ENCODE measurements at regions not wholly inside any gene's neighbourhood (a gene's known extent, or its start where the extent isn't known, plus 50 kb on each side); places are given as distances from the start of the nearest gene placed in this dataset.

GRCh38 chr16:48833461-48833860 lies 223.5 kb upstream of the N4BP1 start:
- H3K4me3 Mint-ChIP-seq, result no peak overlapping the region
- TF ChIP-seq CTCF (conservative IDR thresholded peaks at IDR 0.05), result no peak
- no peak overlapping the region for H3K27ac Mint-ChIP-seq
- no peaks in the 10 kb centered on the region for H3K9me3 Mint-ChIP-seq
- H3K36me3 Mint-ChIP-seq, result no peaks in the 10 kb centered on the region
- DNase-seq (ENCODE audit: extremely low spot score, unreplicated experiment), result no peak
- H3K4me1 Mint-ChIP-seq (ENCODE audit: unreplicated experiment), result peaks cover 4% of the 10 kb centered on the region
- H3K27me3 Mint-ChIP-seq, result peaks cover 13% of the 10 kb centered on the region

- no peak overlapping the region for H3K4me3 Mint-ChIP-seq
- no peaks in the 10 kb centered on the region for H3K36me3 Mint-ChIP-seq
- peaks cover 4% of the 10 kb centered on the region for H3K4me1 Mint-ChIP-seq (ENCODE audit: unreplicated experiment)
- H3K9me3 Mint-ChIP-seq, result no peaks in the 10 kb centered on the region
- H3K27ac Mint-ChIP-seq, result no peak overlapping the region
- no peak for DNase-seq (ENCODE audit: extremely low spot score, unreplicated experiment)
- peak; percentile 71 for TF ChIP-seq CTCF (conservative IDR thresholded peaks at IDR 0.05)
- peaks cover 16% of the 10 kb centered on the region for H3K27me3 Mint-ChIP-seq
Measured at GRCh38 chr16:48831076-48831722, 221.2 kb upstream of the N4BP1 start.

- H3K4me1 Mint-ChIP-seq (ENCODE audit: unreplicated experiment), result peaks cover 4% of the 10 kb centered on the region
- no peak overlapping the region for H3K27ac Mint-ChIP-seq
- H3K9me3 Mint-ChIP-seq, result no peaks in the 10 kb centered on the region
- DNase-seq (ENCODE audit: extremely low spot score, unreplicated experiment), result no peak
- no peak overlapping the region for H3K4me3 Mint-ChIP-seq
- TF ChIP-seq CTCF (conservative IDR thresholded peaks at IDR 0.05), result no peak
- H3K27me3 Mint-ChIP-seq, result peaks cover 16% of the 10 kb centered on the region
- no peaks in the 10 kb centered on the region for H3K36me3 Mint-ChIP-seq
Measured at GRCh38 chr16:48829336-48830310, 219.6 kb upstream of the N4BP1 start.

GRCh38 chr16:48824271-48824670 lies 214.3 kb upstream of the N4BP1 start:
- peaks cover 21% of the 10 kb centered on the region for H3K27me3 Mint-ChIP-seq
- H3K9me3 Mint-ChIP-seq, result no peaks in the 10 kb centered on the region
- no peak overlapping the region for H3K4me3 Mint-ChIP-seq

GRCh38 chr16:48822431-48822830 lies 212.5 kb upstream of the N4BP1 start:
- Mint-ChIP-seq H3K27ac (no peak overlapping the region), H3K36me3 (no peaks in the 10 kb centered on the region), H3K27me3 (peaks cover 17% of the 10 kb centered on the region), H3K9me3 (no peaks in the 10 kb centered on the region), H3K4me1 (ENCODE audit: unreplicated experiment) (no peaks in the 10 kb centered on the region), H3K4me3 (no peak overlapping the region)
- DNase-seq (ENCODE audit: extremely low spot score, unreplicated experiment), result no peak
- no peak for TF ChIP-seq CTCF (conservative IDR thresholded peaks at IDR 0.05)

More at GRCh38 chr16:48824271-48824670, 214.3 kb upstream of the N4BP1 start:
- DNase-seq (ENCODE audit: extremely low spot score, unreplicated experiment), result no peak
- H3K27ac Mint-ChIP-seq, result no peak overlapping the region
- no peaks in the 10 kb centered on the region for H3K4me1 Mint-ChIP-seq (ENCODE audit: unreplicated experiment)
- TF ChIP-seq CTCF (conservative IDR thresholded peaks at IDR 0.05), result no peak
- H3K36me3 Mint-ChIP-seq, result no peaks in the 10 kb centered on the region

All from type B pancreatic cell (in vitro differentiated cells).